Upper lobe of right lung (tissue), 1 donor: ENCODE measurements at regions not wholly inside any gene's neighbourhood (a gene's known extent, or its start where the extent isn't known, plus 50 kb on each side); places are given as distances from the start of the nearest gene placed in this dataset.

Source experiments
- ATAC-seq: fragments of 200-7000 bp; cut with Tn5 transposase; one replicate; pipeline ENCODE4 v1.9.1; 2020; ENCODE audit warnings: mild to moderate bottlenecking, moderate library complexity
- DNase-seq: peaks from one replicate; pipeline ENCODE4 v3.0.0-alpha.2; 2020
- H3K27ac ChIP-seq: fragments of 200-600 bp; one replicate; pipeline ENCODE4 v1.8.0; 2022
- H3K27me3 ChIP-seq: fragments of 200-600 bp; one replicate; pipeline ENCODE4 v1.8.0; 2022; ENCODE audit warnings: mild to moderate bottlenecking
- H3K36me3 ChIP-seq: fragments of 200-600 bp; one replicate; pipeline ENCODE4 v1.8.0; 2022
- H3K4me1 ChIP-seq: fragments of 200-600 bp; one replicate; pipeline ENCODE4 v1.8.0; 2022
- H3K4me3 ChIP-seq: fragments of 200-600 bp; one replicate; pipeline ENCODE4 v1.8.0; 2022; ENCODE audit warnings: mild to moderate bottlenecking
- H3K9me3 ChIP-seq: fragments of 200-600 bp; one replicate; pipeline ENCODE4 v1.8.0; 2022
- intact Hi-C: fragments of 100-400 bp; cut with DNase I; formaldehyde crosslinking; loops from one replicate; pipeline ENCODE4 v1.11.0; 2022
- TF ChIP-seq, protein P1 (sequence below): fragments of 200-600 bp; IDR thresholded peaks from one replicate; pipeline ENCODE4 v1.8.0; 2022; ENCODE audit warnings: antibody characterized with exemption
- donor health status: DM: no; HTN: yes; CAD: no; lungs with severe emphysema.

DNA sequence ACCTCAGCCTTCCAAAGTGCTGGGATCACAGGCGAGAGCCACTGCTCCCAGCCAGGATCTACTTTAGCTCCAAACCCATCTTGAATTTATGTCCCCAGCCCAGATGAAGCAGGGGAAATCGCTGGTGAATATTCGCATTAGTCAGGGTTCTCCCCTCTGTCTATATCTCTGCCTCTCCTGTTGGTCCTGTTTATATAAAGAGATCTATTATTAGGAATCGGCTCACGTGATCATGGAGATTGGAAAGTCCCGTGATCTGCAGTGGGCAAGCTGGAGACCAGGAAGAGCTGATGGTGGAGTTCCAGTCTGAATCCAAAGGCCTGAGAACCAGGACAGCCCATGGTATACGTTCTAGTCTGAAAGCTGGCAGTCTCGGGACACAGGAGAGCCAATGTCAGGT, 382.8 kb downstream of the SEC14L1 start:
- DNase-seq = no peak
- no peak for ATAC-seq
- intact Hi-C loops = no loop called here

DNA sequence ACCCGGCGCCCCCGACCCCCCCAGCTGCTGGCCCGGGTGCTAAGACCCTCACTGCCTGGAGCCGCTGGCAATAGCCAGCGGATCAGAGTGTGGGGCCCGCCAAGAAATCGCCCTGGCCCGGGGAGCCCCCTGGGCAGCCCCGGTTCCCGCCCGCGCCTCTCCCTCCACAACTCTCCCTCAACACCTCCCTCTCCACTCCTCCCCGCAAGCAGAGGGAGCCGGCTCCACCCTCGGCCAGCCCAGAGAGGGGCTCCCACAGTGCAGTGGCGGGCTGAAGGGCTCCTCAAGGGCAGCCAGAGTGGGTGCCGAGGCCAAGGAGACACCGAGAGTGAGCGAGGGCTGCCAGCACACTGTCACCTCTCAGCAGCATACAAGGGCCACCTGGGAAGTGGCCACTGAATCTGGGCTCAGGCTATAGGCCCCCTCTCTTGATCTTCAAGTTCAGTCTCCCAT, 385.5 kb downstream of the SEC14L1 start:
- Histone ChIP-seq H3K27me3 (peaks cover 31% of the 10 kb centered on the region), H3K4me3 (no peak overlapping the region), H3K4me1 (peaks cover 5% of the 10 kb centered on the region), H3K36me3 (no peaks in the 10 kb centered on the region), H3K27ac (no peak overlapping the region), H3K9me3 (no peaks in the 10 kb centered on the region)
- ATAC-seq (peak; percentile 12), DNase-seq (peak; percentile 62)
- TF ChIP-seq, protein P1, sequence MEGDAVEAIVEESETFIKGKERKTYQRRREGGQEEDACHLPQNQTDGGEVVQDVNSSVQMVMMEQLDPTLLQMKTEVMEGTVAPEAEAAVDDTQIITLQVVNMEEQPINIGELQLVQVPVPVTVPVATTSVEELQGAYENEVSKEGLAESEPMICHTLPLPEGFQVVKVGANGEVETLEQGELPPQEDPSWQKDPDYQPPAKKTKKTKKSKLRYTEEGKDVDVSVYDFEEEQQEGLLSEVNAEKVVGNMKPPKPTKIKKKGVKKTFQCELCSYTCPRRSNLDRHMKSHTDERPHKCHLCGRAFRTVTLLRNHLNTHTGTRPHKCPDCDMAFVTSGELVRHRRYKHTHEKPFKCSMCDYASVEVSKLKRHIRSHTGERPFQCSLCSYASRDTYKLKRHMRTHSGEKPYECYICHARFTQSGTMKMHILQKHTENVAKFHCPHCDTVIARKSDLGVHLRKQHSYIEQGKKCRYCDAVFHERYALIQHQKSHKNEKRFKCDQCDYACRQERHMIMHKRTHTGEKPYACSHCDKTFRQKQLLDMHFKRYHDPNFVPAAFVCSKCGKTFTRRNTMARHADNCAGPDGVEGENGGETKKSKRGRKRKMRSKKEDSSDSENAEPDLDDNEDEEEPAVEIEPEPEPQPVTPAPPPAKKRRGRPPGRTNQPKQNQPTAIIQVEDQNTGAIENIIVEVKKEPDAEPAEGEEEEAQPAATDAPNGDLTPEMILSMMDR = no peak
- intact Hi-C loops = no loop called here

More for the DNA sequence above, 382.8 kb downstream of the SEC14L1 start:
- TF ChIP-seq, protein P1 = no peak
- Histone ChIP-seq H3K9me3 (no peaks in the 10 kb centered on the region), H3K27me3 (peaks cover 14% of the 10 kb centered on the region), H3K4me1 (peaks cover under 1% of the 10 kb centered on the region), H3K4me3 (no peak overlapping the region), H3K36me3 (no peaks in the 10 kb centered on the region), H3K27ac (no peak overlapping the region)

DNA sequence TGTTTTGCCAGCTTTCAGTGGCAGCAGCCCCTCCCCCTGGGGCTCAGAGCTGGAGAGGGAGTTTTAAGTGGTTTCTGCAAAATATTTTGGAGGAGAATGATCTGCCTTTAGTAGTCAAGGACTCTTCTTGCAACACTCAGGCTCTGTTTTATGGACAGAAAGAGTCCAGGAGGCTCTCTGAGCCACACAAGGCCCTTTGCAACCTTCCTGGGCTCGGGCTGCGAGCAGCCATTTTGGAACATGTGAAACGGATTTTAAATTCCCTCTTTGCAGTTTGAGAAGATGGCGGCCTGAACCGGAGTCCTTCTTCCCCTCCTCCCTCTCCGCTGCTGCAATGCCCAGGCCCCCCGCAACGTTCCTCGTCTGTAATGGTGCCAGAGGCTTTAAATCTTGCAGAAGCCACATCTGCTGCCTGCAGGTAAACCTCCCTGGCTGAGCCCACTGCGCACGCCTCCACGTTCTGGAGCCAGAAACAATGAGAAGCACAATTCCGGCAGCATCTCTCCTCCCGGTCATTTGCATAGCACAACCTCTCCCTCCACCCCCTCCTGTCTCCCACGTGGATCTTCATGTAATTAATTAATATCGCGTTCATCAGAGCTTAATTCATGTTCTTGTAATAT, 386.1 kb downstream of the SEC14L1 start:
- intact Hi-C loops = no loop called here
- ATAC-seq = peak; percentile 5
- peak; percentile 45 for DNase-seq

DNA sequence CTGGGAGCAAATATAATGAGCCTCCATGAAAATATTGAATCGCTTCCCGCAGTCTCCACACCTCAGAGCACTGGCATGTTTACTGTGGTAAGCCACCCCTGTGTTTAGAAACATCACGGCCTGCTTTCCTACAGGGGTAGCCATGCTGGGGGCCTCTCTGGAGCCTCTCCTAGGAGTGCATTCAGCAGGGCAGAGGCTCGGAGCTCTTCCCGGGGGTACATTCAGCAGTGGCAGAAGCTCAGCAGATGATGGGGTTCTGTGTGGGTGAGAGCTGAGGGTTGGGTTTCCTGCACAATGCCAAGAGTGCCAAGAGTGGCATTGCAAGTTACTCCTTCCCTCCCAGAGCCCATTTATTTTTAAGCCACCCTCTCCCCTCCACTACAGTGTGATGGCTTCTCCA, 386.6 kb downstream of the SEC14L1 start:
- TF ChIP-seq, protein P1 = no peak
- intact Hi-C loops = no loop called here
- DNase-seq (peak; percentile 23), ATAC-seq (no peak)
- no peaks in the 10 kb centered on the region for H3K9me3 ChIP-seq
- no peaks in the 10 kb centered on the region for H3K36me3 ChIP-seq
- H3K4me1 ChIP-seq = peaks cover 5% of the 10 kb centered on the region
- no peak overlapping the region for H3K27ac ChIP-seq
- H3K27me3 ChIP-seq = peaks cover 31% of the 10 kb centered on the region
- H3K4me3 ChIP-seq = no peak overlapping the region

More for the DNA sequence above, 386.1 kb downstream of the SEC14L1 start:
- peaks cover 31% of the 10 kb centered on the region for H3K27me3 ChIP-seq
- no peak overlapping the region for H3K4me3 ChIP-seq
- TF ChIP-seq, protein P1 = no peak
- H3K27ac ChIP-seq = no peak overlapping the region
- no peaks in the 10 kb centered on the region for H3K9me3 ChIP-seq
- H3K36me3 ChIP-seq = no peaks in the 10 kb centered on the region
- peaks cover 5% of the 10 kb centered on the region for H3K4me1 ChIP-seq

DNA sequence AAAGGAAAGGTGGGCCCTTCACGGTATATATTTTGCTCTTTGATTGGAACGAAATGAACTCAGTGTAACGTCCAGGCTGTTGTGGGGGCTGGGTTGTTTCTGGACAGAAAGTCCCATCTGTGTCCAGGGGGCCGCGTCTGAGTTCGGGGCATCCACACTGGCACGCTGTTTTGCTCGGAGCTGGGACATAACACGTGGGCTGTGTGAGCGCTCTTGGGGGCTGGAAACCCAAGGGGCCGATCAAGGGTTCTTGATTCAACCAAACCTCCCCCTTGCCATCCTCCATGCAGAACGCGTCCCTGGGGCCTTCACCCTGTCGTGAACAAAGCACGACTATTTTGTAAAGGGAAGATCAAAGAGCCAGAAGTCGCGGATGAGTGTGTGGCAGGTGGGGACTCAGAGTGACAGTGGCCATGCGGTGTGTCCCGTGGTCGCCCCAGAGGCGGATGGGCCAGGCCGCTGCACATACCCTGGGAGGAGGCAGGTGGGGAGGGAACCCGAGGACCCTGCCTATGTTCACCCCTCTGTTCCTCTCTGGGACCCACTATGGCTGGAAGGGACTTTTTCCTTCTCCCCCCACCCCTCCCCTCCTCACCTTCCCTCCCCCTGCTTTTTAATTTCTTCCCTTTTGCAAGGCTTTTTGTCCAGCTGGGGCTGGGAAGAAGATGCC, 387.2 kb downstream of the SEC14L1 start:
- DNase-seq = peak; percentile 31
- ATAC-seq = no peak
- intact Hi-C loops = no loop called here
- no peaks in the 10 kb centered on the region for H3K9me3 ChIP-seq
- no peak overlapping the region for H3K4me3 ChIP-seq
- no peaks in the 10 kb centered on the region for H3K36me3 ChIP-seq
- H3K27me3 ChIP-seq = peaks cover 31% of the 10 kb centered on the region
- H3K27ac ChIP-seq = no peak overlapping the region
- TF ChIP-seq, protein P1 = no peak
- H3K4me1 ChIP-seq = peaks cover 5% of the 10 kb centered on the region
